Calu3 (cell line): ENCODE measurements at regions not wholly inside any gene's neighbourhood (a gene's known extent, or its start where the extent isn't known, plus 50 kb on each side); places are given as distances from the start of the nearest gene placed in this dataset.

ENCODE experiments used
- BruUV-seq: library from RNA; stranded (reverse); fragments of 400-500 nt; replicated peaks from 2 replicates; lab custom pipeline; 2021; lab: Mats Ljungman, UMichigan
- CTCF ChIA-PET: fragments of 300-600 bp; sonication (Branson Sonifier 250); formaldehyde crosslinking; loops from one replicate; lab custom pipeline; 2022; ENCODE audit warnings: antibody characterized with exemption; lab: Charles Lee
- DNase-seq: peaks from one replicate; pipeline ENCODE4 v3.0.0; 2022
- H3K27ac Mint-ChIP-seq: one replicate; pipeline ENCODE4 v1.8.0; 2022; ENCODE audit warnings: mixed read lengths; ENCODE audit not compliant: unreplicated experiment
- H3K27me3 Mint-ChIP-seq: one replicate; pipeline ENCODE4 v1.8.0; 2022; ENCODE audit warnings: mixed read lengths; ENCODE audit not compliant: unreplicated experiment
- H3K36me3 Mint-ChIP-seq: one replicate; pipeline ENCODE4 v1.8.0; 2022; ENCODE audit warnings: mild to moderate bottlenecking, moderate library complexity, mixed read lengths; ENCODE audit not compliant: insufficient read depth, unreplicated experiment
- H3K4me1 Mint-ChIP-seq: one replicate; pipeline ENCODE4 v1.8.0; 2022; ENCODE audit warnings: mild to moderate bottlenecking, low read depth, mixed read lengths; ENCODE audit not compliant: unreplicated experiment
- H3K4me3 Mint-ChIP-seq: one replicate; pipeline ENCODE4 v1.8.0; 2022; ENCODE audit warnings: mild to moderate bottlenecking, low read depth, moderate library complexity, mixed read lengths; ENCODE audit not compliant: unreplicated experiment
- H3K9me3 Mint-ChIP-seq: one replicate; pipeline ENCODE4 v1.8.0; 2022; ENCODE audit warnings: low read depth, mixed read lengths; ENCODE audit not compliant: unreplicated experiment
- CTCF ChIP-seq: fragments of 200-600 bp; IDR thresholded peaks from one replicate; pipeline ENCODE4 v1.8.0; 2022; ENCODE audit warnings: antibody characterized with exemption; ENCODE audit not compliant: unreplicated experiment
- intact Hi-C: fragments of 100-400 bp; cut with micrococcal nuclease; formaldehyde crosslinking; loops from one replicate; pipeline ENCODE4 v1.10.0; 2022; ENCODE audit not compliant: unreplicated experiment

GRCh38 chr18:22739061-22739642, 194.0 kb upstream of the RBBP8 start:
- H3K4me1 Mint-ChIP-seq, result no peaks in the 10 kb centered on the region
- no peak overlapping the region for H3K4me3 Mint-ChIP-seq
- BruUV-seq, result no TSS peak
- no peak overlapping the region for H3K27ac Mint-ChIP-seq
- DNase-seq, result no peak
- no peaks in the 10 kb centered on the region for H3K36me3 Mint-ChIP-seq
- CTCF ChIA-PET, result no interaction called here
- no peaks in the 10 kb centered on the region for H3K27me3 Mint-ChIP-seq
- intact Hi-C loops, result no loop called here
- H3K9me3 Mint-ChIP-seq, result no peaks in the 10 kb centered on the region
- no peak for TF ChIP-seq CTCF

- intact Hi-C loops, result loop anchor here (5.0 kb wide), 1 partner anchor 43 kb away; no protein-coding TSS in a partner anchor
- TF ChIP-seq CTCF, result no peak
- CTCF ChIA-PET, result no interaction called here
- H3K4me1 Mint-ChIP-seq, result no peaks in the 10 kb centered on the region
- no peaks in the 10 kb centered on the region for H3K27me3 Mint-ChIP-seq
- H3K36me3 Mint-ChIP-seq, result no peaks in the 10 kb centered on the region
- H3K4me3 Mint-ChIP-seq, result no peak overlapping the region
- no peak for DNase-seq
- no TSS peak for BruUV-seq
- H3K27ac Mint-ChIP-seq, result no peak overlapping the region
- H3K9me3 Mint-ChIP-seq, result no peaks in the 10 kb centered on the region
Observed at GRCh38 chr18:22739789-22740188, 193.3 kb upstream of the RBBP8 start.

- intact Hi-C loops, result loop anchor here (5.0 kb wide), 1 partner anchor 41 kb away; no protein-coding TSS in a partner anchor
- Mint-ChIP-seq H3K27me3 (no peaks in the 10 kb centered on the region), H3K4me1 (no peaks in the 10 kb centered on the region), H3K27ac (no peak overlapping the region), H3K4me3 (no peak overlapping the region), H3K36me3 (no peaks in the 10 kb centered on the region), H3K9me3 (no peaks in the 10 kb centered on the region)
- TF ChIP-seq CTCF, result no peak
- no TSS peak for BruUV-seq
- no peak for DNase-seq
- CTCF ChIA-PET, result no interaction called here
Observed at GRCh38 chr18:22741318-22741717, 191.8 kb upstream of the RBBP8 start.

- Mint-ChIP-seq H3K4me3 (no peak overlapping the region), H3K36me3 (no peaks in the 10 kb centered on the region), H3K27me3 (no peaks in the 10 kb centered on the region), H3K9me3 (no peaks in the 10 kb centered on the region), H3K27ac (no peak overlapping the region), H3K4me1 (no peaks in the 10 kb centered on the region)
- no peak for TF ChIP-seq CTCF
- intact Hi-C loops, result loop anchor here (5.0 kb wide), 1 partner anchor 40 kb away; no protein-coding TSS in a partner anchor
- CTCF ChIA-PET, result no interaction called here
- BruUV-seq, result no TSS peak
- DNase-seq, result no peak
Observed at GRCh38 chr18:22742409-22742808, 190.7 kb upstream of the RBBP8 start.
